ENCODE measurements at regions not wholly inside any gene's neighbourhood (a gene's known extent, or its start where the extent isn't known, plus 50 kb on each side); places are given as distances from the start of the nearest gene placed in this dataset.

GRCh38 chr5:166860426-166860825, 1431.0 kb upstream of the WWC1 start:
- TF ChIP-seq CTCF (IDR thresholded peaks at IDR 0.05) = no peak
- TF ChIP-seq POLR2A (IDR thresholded peaks at IDR 0.05) = no peak
